Endothelial cell of umbilical vein (primary cell): ENCODE measurements at regions not wholly inside any gene's neighbourhood (a gene's known extent, or its start where the extent isn't known, plus 50 kb on each side); places are given as distances from the start of the nearest gene placed in this dataset.
A peak's percentile ranks its signal among the peaks of the same experiment; 100 is the strongest.

Experiments
- BruUV-seq: library from RNA; stranded (reverse); fragments of 400-500 nt; replicated peaks from 2 replicates; lab custom pipeline; 2021; lab: Mats Ljungman, UMichigan
- CTCF ChIA-PET: fragments of 300-600, 350-600 bp; sonication (Branson Sonifier 250); formaldehyde crosslinking; loops from one replicate; lab custom pipeline; 2021; ENCODE audit warnings: antibody characterized with exemption, inconsistent platforms; lab: Charles Lee
- POLR2A ChIA-PET: fragments of 300-600, 350-600 bp; sonication (Branson Sonifier 250); formaldehyde crosslinking; loops from one replicate; lab custom pipeline; 2021; ENCODE audit warnings: antibody characterized with exemption, inconsistent platforms; lab: Charles Lee
- DNase-seq: peaks from one replicate; pipeline ENCODE4 v3.0.0-alpha.2; 2011; ENCODE audit warnings: low read depth, low spot score
- FAIRE-seq: peaks from 2 replicates; lab custom pipeline; 2011; peaks lifted over from hg19 to GRCh38; lab: Jason Lieb, UNC
- H2AFZ ChIP-seq: 2 replicates; pipeline ENCODE4 v1.6.0; 2012; ENCODE audit warnings: low read depth, low read length, control low read depth, inconsistent platforms
- H3K27ac ChIP-seq: 2 replicates; pipeline ENCODE4 v1.5.1; 2011; ENCODE audit warnings: low read depth, mild to moderate bottlenecking, control low read depth, low read length, moderate library complexity; ENCODE audit not compliant: insufficient read depth
- H3K27me3 ChIP-seq, 2 experiments: 2 replicates each; pipeline versions ENCODE4 v1.6.0 to v1.6.1; 2011; ENCODE audit warnings: low read length in 2 of 2, mixed read lengths in 1 of 2; ENCODE audit not compliant: control insufficient read depth in 2 of 2, insufficient read depth in 2 of 2
- H3K36me3 ChIP-seq, 2 experiments: 2 replicates in 1 of 2; 3 replicates in 1 of 2; pipeline ENCODE4 v1.5.1; 2011; ENCODE audit warnings: low read length in 2 of 2, mild to moderate bottlenecking in 1 of 2, moderate library complexity in 1 of 2; ENCODE audit not compliant: control insufficient read depth in 2 of 2, insufficient read depth in 2 of 2; ENCODE audit errors: extremely low read depth in 1 of 2
- H3K4me1 ChIP-seq: 3 replicates; pipeline ENCODE4 v1.5.1; 2011; ENCODE audit warnings: mild to moderate bottlenecking, low read length; ENCODE audit not compliant: control insufficient read depth, insufficient read depth; ENCODE audit errors: extremely low read depth
- H3K4me2 ChIP-seq: 2 replicates; pipeline ENCODE4 v1.6.1; 2011; ENCODE audit warnings: low read length, control low read depth, mixed read lengths; ENCODE audit not compliant: insufficient read depth
- H3K4me3 ChIP-seq, 3 experiments: fragments of 200-600 bp in 1 of 3; sonication (generic), shearing (Covaris generic) in 1 of 3; replicated peaks in 1 of 3; 2 replicates each; pipeline ENCODE4 v1.5.1; 2011 to 2016; ENCODE audit warnings: control low read depth in 3 of 3, low read length in 3 of 3, mild to moderate bottlenecking in 2 of 3, inconsistent platforms in 1 of 3, low read depth in 1 of 3, moderate library complexity in 1 of 3; ENCODE audit not compliant: insufficient read depth in 1 of 3
- H3K79me2 ChIP-seq: 2 replicates; pipeline ENCODE4 v1.6.0; 2012; ENCODE audit warnings: low read length, inconsistent platforms; ENCODE audit not compliant: control insufficient read depth, insufficient read depth
- H3K9ac ChIP-seq: replicated peaks from 2 replicates; pipeline ENCODE3; 2011; ENCODE audit warnings: low read length, control low read depth; ENCODE audit not compliant: insufficient read depth; ENCODE audit errors: extremely low read depth
- H3K9me1 ChIP-seq: replicated peaks from 3 replicates; pipeline ENCODE4 v1.6.0; 2011; ENCODE audit warnings: mild to moderate bottlenecking, low read length; ENCODE audit not compliant: control insufficient read depth, insufficient read depth; ENCODE audit errors: extremely low read depth
- H3K9me3 ChIP-seq: replicated peaks from 2 replicates; pipeline ENCODE4 v1.5.1; 2012; ENCODE audit warnings: low read length, inconsistent platforms; ENCODE audit not compliant: control insufficient read depth, insufficient read depth
- H4K20me1 ChIP-seq: replicated peaks from 2 replicates; pipeline ENCODE3; 2011; ENCODE audit warnings: mild to moderate bottlenecking, low read length; ENCODE audit not compliant: control insufficient read depth, insufficient read depth; ENCODE audit errors: extremely low read depth
- EZH2 ChIP-seq: IDR thresholded peaks from 2 replicates; pipeline ENCODE4 v1.6.1; 2012; ENCODE audit warnings: borderline replicate concordance, low read depth, mild to moderate bottlenecking, moderate library complexity, low read length, inconsistent platforms; ENCODE audit not compliant: severe bottlenecking
- FOS ChIP-seq: IDR thresholded peaks from 2 replicates; pipeline ENCODE4 v1.6.1; 2011; ENCODE audit warnings: mild to moderate bottlenecking, low read length, moderate library complexity, borderline replicate concordance; ENCODE audit not compliant: insufficient read depth
- GATA2 ChIP-seq: IDR thresholded peaks from 2 replicates; pipeline ENCODE4 v1.7.0; 2011; ENCODE audit warnings: low read depth, mild to moderate bottlenecking, moderate library complexity, mixed read lengths, low read length; ENCODE audit not compliant: insufficient read length, insufficient read depth
- JUN ChIP-seq: IDR thresholded peaks from 2 replicates; pipeline ENCODE4 v1.6.1; 2011; ENCODE audit warnings: borderline replicate concordance, low read depth; ENCODE audit not compliant: insufficient read length, insufficient read depth
- MYC ChIP-seq: IDR thresholded peaks from one replicate; pipeline ENCODE4 v1.6.1; 2011; ENCODE audit warnings: mild to moderate bottlenecking, low read depth, low read length
- POLR2A ChIP-seq: IDR thresholded peaks from 2 replicates; pipeline ENCODE4 v1.6.1; 2012; ENCODE audit warnings: low read depth, mild to moderate bottlenecking, control low read depth, low read length
- POLR2AphosphoS5 ChIP-seq: IDR thresholded peaks from 2 replicates; pipeline ENCODE4 v1.6.1; 2012; ENCODE audit warnings: low read depth, mild to moderate bottlenecking, control low read depth, low read length, moderate library complexity; ENCODE audit not compliant: insufficient read depth
- dilution Hi-C: fragments of 300-500 bp; cut with MboI; formaldehyde crosslinking; loops from one replicate; pipeline ENCODE4 v1.15.0; 2019; ENCODE audit warnings: low sequenced_read_pairs; ENCODE audit not compliant: extremely low pct_ligation_motif_present
- intact Hi-C: fragments of 100-400 bp; cut with micrococcal nuclease; formaldehyde crosslinking; loops from one replicate; pipeline ENCODE4 v1.10.0; 2022
- TF ChIP-seq, protein P1 (sequence below): IDR thresholded peaks from 2 replicates; pipeline ENCODE4 v1.6.1; 2011; ENCODE audit not compliant: insufficient read depth, insufficient read length
- TF ChIP-seq, protein P2 (sequence below), 2 donors: IDR thresholded peaks; 1 replicate in 1 of 2; 2 replicates in 1 of 2; pipeline ENCODE4 v1.5.1; 2011; ENCODE audit warnings: low read length in 2 of 2, mild to moderate bottlenecking in 2 of 2, moderate library complexity in 2 of 2, control low read depth in 1 of 2, inconsistent platforms in 1 of 2, low read depth in 1 of 2; ENCODE audit not compliant: insufficient read depth in 1 of 2; ENCODE audit errors: extremely low read depth in 1 of 2

DNA sequence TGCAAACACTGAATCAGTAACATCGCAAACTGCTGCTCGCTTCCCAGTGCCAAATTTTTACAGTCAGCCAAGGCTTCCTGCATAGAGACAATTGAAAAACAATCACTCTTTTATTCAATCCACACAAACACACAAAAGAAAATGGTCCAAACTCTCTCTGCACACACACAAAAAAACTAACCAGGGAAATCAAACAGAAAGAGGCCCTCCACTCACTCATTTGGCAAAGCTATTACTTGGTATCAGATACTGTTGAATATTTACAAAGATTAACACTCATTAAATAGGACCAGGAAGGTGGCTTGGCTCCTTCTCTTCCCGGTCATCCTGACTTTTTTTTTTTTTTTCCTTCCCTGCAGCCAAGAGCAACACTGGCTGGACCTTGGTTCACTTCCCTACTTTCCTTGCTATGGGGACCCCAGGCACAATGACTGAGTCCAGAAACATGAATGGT is 62.4 kb upstream of the SPATA12 start:
- H3K79me2 ChIP-seq: no peaks in the 10 kb centered on the region
- H3K4me3 ChIP-seq: no peak overlapping the region
- no peak overlapping the region for H3K27ac ChIP-seq
- H3K27me3 ChIP-seq: no peaks in the 10 kb centered on the region
- TF ChIP-seq, protein P1, sequence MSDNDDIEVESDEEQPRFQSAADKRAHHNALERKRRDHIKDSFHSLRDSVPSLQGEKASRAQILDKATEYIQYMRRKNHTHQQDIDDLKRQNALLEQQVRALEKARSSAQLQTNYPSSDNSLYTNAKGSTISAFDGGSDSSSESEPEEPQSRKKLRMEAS: no peak
- TF ChIP-seq EZH2 (no peak), POLR2A (no peak), POLR2AphosphoS5 (no peak), FOS (no peak), JUN (no peak), MYC (no peak), GATA2 (no peak)
- TF ChIP-seq, protein P2, sequence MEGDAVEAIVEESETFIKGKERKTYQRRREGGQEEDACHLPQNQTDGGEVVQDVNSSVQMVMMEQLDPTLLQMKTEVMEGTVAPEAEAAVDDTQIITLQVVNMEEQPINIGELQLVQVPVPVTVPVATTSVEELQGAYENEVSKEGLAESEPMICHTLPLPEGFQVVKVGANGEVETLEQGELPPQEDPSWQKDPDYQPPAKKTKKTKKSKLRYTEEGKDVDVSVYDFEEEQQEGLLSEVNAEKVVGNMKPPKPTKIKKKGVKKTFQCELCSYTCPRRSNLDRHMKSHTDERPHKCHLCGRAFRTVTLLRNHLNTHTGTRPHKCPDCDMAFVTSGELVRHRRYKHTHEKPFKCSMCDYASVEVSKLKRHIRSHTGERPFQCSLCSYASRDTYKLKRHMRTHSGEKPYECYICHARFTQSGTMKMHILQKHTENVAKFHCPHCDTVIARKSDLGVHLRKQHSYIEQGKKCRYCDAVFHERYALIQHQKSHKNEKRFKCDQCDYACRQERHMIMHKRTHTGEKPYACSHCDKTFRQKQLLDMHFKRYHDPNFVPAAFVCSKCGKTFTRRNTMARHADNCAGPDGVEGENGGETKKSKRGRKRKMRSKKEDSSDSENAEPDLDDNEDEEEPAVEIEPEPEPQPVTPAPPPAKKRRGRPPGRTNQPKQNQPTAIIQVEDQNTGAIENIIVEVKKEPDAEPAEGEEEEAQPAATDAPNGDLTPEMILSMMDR (IDR thresholded peaks at IDR 0.05; ENCODE audit: extremely low read depth in 1 of 2, insufficient read depth in 1 of 2, low read depth in 1 of 2, low read length in 2 of 2): no peak
- CTCF ChIA-PET: interaction anchor here (0.7 to 2.1 kb wide), 5 partner anchors 9 to 409 kb away, joined by 3 to 10 read pairs (median 7); no protein-coding TSS in a partner anchor
- H3K9me1 ChIP-seq: no peaks in the 10 kb centered on the region
- peaks cover 3% of the 10 kb centered on the region for H3K4me1 ChIP-seq
- H3K9me3 ChIP-seq: no peaks in the 10 kb centered on the region
- FAIRE-seq (no peak), DNase-seq (peak; percentile 84)
- POLR2A ChIA-PET: no interaction called here
- no TSS peak for BruUV-seq
- no peak overlapping the region for H3K9ac ChIP-seq
- intact Hi-C loops: loop anchor here (5.0 to 10.0 kb wide), 3 partner anchors 104 to 174 kb away; no protein-coding TSS in a partner anchor
- no peaks in the 10 kb centered on the region for H3K36me3 ChIP-seq
- H4K20me1 ChIP-seq: no peaks in the 10 kb centered on the region
- no peak overlapping the region for H2AFZ ChIP-seq
- dilution Hi-C loops: no loop called here
- H3K4me2 ChIP-seq: no peak overlapping the region
